ENCODE measurements at regions not wholly inside any gene's neighbourhood (a gene's known extent, or its start where the extent isn't known, plus 50 kb on each side); places are given as distances from the start of the nearest gene placed in this dataset.
"Not testable (repeated sequence)": the region's sequence is repeated elsewhere in the genome, so short reads cannot be mapped to it uniquely, and the experiment has no call there.

DNA sequence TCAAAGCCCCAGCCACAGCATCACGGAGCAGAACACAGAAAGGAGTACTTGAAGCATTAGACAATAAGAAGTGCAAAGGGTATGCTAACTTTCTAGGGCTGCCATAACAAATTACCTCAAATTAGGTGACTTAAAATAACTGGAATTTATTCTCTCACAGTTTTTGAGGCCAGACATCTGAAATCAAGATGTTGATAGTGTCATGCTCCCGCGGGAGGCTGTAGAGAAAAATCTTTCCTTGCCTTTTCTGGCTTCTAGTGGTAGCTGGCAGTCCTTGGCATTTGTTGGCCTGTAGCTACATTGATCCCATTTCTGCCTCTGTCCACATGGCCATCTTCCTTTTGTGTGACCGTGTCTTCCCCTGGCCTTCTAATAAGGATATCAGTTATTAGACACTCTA, 51.9 kb upstream of the SPDL1 start:
- DNase-seq (ENCODE audit: low spot score): no peak

DNA sequence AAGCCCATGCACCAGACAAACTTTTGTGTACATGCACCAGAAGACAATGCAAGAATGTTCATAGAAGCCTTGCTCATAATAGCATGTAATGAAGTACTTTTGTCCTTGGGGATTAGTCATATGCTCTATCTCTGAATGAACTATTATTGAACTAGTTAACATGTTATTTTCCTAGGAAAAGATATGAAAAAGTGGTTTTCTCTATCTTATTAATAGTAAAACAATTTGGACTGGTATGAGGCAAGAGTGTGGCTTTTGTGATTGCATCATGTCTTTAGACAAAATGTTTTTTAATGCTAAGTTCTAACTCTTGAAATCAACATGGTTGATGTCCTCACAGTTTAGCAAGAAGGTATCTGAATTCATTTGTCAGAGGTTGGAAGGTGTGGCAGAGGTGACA, 55.7 kb upstream of the SPDL1 start:
- DNase-seq (ENCODE audit: low spot score): no peak

DNA sequence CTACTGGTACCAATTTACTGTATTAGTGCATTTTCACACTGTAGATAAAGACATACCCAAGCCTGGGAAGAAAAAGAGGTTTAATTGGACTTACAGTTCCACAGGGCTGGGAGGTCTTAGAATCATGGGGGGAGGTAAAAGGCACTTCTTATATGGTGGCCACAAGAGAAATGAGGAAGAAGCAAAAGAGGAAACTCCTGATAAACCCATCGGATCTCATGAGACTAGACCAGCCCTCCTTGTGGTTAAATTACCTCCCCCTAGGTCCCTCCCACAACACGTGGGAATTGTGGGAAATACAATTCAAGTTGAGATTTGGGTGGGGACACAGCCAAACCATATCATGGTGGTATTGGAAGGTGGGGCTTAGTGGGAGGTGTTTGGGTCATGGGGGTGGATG, 56.5 kb upstream of the SPDL1 start:
- DNase-seq (ENCODE audit: low spot score): no peak

DNA sequence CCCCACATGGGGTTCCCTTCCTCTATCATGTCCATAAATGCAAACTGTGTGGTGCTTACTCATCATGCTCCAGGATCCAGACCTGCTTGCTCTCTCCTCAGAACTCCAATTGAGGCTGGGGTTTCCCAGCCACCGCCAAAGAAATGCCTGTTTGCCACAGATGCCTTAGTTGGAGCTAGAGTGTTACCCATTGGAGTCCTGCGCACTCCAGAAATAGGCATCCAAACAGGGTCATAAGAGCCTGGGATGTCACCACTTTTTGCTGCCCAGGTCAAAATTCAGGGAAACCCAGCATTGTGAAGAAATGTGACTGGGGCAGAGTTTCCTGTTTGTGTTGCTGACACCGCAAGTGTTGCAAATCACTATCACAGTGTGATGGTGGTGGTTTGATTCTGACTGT, 60.7 kb upstream of the SPDL1 start:
- DNase-seq (ENCODE audit: low spot score): no peak

DNA sequence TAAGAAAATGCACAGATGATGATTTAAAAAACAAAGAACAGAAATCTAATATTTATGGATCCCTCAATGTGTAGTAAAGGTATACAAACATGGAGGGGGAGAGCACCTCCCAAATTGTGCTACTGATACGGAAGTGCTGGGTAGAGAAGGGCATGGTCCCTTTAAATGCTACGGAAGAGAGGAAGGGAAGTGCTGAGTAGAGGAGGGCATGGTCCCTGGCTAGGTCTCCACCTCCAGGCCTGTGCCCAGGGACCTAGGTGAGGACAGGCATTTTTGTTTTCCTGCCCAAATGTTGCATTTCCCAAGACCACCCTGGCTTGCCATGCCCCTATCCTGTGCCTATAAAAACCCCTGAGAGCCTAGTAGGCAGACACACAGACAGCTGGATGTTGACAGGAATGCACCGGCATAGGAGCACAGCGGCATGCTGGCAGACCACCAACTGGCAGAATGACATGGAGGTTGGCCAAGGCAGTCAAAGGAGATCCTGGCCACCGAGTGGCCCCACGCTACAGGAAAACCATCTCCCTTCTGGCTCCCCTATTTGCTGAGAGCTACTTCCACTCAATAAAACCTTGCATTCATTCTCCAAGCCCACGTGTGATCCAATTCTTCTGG, 62.1 kb upstream of the SPDL1 start:
- peak; percentile 5 for DNase-seq (ENCODE audit: low spot score)

DNA sequence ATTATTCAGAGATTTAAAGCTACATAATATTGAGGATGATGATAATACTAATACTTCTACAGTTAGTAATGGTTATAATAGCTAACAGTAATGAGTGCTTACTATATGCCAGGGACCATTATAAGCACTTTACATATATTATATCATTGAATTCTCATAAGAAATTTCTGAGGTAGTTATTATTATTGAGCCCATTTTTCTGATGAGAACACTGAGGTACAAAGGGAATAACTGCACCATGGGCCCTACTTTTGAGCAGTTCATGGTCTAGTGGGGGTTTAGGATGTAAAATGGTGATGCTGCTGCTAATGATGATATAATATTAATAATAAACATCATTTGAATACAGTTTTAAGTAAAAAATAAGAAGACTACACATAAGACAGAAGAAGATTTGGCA, 64.2 kb upstream of the SPDL1 start:
- no peak for DNase-seq (ENCODE audit: low spot score)

DNA sequence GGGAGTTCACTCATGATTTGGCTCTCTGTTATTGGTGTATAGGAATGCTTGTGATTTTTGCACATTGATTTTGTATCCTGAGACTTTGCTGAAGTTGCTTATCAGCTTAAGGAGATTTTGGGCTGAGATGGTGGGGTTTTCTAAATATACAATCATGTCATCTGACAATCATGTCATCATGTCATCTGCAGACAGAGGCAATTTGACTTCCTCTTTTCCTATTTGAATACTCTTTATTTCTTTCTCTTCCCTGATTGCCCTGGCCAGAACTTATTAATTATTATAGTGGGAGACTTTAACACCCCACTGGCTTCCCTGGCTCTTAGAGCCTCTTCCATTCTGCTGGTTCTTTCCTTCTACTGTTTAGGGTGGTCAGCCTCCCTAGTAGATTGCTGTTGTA, 64.8 kb upstream of the SPDL1 start:
- not testable (repeated sequence) for DNase-seq (ENCODE audit: low spot score)

DNA sequence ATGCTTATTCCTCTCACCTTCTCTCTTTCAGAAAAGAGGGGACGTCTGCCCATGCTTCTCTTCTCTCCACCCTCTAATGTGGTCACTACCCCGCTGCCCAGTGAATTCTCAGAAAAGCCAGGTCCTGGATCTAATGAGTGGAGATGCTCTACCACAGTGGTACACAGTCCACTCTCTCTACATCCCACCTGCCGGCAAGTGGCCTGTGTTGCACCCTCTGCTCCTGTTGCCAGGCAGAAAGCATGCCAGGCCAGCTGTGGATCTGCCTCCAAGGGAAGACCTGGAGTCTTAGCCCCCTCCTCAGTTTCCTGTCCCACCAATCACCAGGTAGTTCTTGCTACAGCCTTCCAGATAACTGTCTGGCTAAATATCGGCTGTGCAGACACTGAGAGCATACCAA, 71.2 kb upstream of the SPDL1 start:
- no peak for DNase-seq (ENCODE audit: low spot score)

DNA sequence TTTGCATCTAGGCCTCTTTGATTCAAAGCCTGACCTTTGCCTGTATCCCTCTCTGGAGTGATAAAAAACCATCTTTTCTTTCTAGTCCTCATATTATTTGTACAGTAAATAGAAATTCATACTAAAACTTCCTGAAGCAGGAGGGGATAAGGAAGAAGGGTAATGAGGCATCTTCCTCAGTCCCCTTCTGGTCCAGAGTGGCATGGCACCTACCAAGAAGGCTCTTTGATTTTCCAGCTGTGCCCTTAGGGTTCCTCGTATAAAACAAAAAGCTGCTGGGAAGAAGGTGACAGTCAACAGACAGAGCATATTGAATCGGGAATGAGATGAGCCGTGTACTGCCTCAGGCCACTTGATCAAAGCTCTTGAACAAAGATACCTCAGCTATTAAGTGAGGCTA, 71.9 kb upstream of the SPDL1 start:
- no peak for DNase-seq (ENCODE audit: low spot score)

DNA sequence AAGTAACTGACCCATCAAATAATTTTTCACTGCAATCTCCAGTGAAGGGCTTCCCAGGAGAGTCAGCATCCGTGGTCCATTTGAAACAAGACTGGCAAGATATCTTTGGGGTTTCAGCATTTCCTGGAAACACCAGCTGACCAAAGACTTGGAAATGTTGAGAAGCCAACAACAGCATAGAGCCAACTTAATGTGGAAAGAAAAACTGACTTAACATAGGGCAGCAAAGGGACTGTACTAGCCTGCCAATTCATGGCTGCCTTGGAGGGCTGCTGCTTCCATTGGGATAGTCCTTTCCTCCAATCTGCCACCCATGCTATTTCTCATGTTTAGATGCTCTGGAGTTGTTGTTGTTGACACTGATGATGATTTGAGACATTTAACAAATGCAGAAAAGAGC, 76.5 kb upstream of the SPDL1 start:
- no peak for DNase-seq (ENCODE audit: low spot score)

DNA sequence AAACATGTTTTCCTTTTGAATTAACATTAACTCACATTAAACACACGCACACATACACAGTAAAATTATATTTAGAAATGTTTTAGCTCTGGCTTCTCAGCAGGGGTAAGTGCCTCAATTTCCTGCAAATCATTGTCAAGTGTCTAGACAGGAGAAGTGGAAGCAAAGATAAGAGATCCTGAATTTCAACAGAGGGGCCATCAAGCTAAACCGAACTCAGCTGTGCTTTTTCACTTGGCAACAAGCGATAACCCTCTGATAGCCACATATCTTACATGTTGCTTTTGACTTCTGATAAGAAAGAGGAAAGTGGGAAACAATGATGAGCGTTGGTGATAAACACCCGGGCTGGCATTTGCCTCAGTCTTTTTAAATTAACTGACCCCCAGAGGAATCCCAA, 79.7 kb upstream of the SPDL1 start:
- DNase-seq (ENCODE audit: low spot score): no peak

DNA sequence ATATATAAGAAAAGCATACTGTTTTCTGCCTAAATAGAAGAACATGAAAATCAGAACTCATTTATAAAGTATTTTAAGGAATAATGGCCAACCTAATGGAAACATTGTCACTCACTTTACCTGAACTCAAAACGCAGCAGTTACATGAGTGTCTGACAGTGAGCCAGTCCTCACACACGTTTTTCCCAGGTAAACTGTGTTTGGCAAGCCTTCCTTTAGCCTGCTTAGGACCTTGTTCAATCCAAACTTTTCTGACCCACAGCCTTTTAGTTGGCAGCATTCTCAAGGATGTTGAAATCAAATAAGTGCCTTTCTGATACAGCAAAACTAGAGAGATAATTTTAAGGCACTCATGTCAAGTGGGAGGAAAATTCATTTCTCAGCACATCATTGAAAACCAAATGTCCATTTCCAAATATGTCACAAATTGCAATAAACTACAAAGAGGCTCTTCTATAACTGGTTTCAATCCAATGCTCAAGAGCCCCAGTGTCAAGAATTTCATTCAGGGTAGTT, 83.5 kb upstream of the SPDL1 start:
- DNase-seq (ENCODE audit: low spot score): no peak

DNA sequence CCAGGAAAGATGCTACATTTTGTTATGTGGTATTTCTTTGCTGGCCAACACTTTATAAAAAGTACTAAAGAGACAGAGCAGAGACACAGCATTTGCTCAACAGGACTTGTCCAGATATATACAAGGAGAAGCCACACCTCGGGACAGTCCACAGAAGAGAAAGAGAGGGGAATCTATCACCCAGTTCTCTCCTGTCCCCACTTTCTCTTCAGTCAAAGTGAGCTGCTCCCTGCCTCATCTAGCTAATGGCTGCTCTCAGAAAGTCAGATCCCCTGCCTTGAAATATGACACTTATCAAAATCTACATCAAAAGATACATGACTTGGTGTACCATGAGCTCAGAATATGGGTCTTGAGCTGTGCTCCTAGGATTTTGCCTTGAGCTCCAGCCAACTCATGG, 86.7 kb upstream of the SPDL1 start:
- DNase-seq (ENCODE audit: low spot score): no peak

DNA sequence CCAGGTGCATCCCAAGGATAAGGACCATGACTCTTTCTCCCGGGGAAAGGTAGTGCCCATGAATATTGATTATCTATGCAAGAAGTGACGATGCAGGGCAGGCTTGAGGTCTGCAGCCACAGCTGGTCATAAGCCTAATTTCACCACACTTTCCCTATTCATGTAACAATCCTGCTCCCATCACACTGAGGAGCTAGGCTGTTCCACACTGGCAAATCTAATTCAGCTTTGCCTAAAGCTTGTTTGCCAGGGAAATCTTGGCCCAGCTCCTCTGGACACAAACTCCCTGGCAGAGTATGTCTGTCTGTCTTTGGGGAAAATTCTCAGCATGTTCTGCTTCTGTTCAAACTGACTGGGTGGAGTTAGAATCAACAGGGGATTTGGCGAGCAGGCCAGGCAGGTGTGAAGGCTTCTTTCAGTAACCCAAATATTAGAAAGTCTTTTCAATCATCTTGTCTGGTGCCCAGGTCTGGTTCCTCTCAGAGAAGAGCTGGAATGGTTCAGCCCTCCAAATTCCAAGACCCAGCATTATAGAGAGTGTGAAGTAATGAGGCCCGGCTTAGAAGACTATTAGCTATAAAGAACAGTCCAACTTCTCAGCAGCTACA, 88.5 kb upstream of the SPDL1 start:
- no peak for DNase-seq (ENCODE audit: low spot score)

DNA sequence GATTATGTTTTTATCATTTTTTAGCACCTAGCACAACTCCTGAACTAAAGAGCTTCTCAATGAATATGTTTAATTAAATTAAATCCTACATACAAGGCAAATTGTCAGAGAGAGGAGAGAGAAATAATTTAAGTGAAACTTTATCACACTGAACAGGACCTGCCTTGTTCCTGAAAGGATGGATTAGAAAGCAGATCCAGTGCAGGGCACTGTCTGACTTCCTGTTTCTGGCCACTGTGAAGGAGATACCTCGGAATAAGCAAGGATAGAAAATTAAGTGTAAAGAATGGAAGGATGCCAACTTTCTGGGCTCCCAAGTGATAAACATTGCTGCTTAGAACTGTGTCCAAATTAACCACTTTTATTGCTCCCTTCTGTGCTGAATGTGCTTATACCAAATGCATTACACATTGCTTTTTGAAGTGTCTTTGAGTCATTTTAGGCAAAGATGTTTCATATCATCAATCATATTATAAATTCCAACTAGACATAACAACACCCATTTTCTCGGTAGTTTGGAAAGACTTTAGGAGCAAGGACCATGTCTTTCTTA, 89.1 kb upstream of the SPDL1 start:
- no peak for DNase-seq (ENCODE audit: low spot score)

DNA sequence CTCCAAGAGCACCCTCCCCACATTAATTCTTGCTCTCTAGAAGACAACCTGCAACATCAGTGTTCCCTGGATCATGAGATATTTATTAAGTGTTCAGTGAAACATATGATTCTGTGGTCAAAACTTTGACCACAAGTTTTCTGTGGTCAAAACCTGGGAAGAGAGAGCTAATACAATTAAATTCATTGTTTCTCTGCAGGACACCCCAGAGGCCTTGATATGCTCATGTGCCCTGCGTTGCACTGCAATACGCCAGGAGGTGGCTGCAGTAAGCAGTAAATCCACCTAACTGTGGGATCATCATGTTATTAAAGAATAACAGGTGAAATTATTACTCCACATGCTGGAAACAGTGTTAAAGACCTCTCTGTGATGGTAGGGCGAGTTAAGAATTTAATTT, 109.3 kb upstream of the SPDL1 start:
- DNase-seq (ENCODE audit: low spot score): no peak

DNA sequence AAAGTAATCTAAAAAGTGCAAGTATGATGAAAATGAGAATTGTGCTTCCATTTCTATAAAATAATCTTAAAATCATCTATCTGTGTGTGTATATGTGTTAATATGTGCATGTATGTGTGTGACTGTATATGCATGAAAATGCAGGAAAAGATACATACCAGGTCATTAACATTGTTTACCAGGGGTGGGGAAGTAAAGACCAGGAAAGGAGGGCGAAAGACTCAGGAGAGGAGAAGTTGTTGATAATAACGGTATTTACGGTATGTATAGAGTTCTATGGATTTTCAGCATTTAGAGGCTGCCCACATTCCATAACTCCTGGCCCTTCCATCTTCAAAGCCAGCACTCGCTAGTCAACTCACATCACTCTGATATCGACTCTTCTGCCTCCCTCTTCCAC, 111.0 kb upstream of the SPDL1 start:
- no peak for DNase-seq (ENCODE audit: low spot score)

DNA sequence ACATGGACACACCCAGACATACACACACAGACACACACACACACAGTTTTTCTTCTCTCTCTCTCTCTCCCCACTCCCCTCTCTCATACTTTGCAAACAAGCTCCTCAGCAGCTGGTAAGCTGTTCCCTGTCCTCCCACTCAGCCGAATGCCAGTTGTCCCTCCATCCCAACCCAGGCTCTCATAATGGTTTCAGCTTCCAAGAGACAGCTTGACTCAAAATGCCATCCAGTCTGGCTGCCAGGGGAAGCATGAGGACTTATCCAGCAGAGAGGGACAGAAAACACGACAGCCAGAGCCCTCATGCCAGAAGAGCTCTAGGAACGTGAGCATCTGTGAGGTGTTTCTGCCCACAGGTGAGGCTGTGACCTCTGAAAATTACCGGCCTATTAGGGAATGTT, 112.6 kb upstream of the SPDL1 start:
- peak; percentile 1 for DNase-seq (ENCODE audit: low spot score)

DNA sequence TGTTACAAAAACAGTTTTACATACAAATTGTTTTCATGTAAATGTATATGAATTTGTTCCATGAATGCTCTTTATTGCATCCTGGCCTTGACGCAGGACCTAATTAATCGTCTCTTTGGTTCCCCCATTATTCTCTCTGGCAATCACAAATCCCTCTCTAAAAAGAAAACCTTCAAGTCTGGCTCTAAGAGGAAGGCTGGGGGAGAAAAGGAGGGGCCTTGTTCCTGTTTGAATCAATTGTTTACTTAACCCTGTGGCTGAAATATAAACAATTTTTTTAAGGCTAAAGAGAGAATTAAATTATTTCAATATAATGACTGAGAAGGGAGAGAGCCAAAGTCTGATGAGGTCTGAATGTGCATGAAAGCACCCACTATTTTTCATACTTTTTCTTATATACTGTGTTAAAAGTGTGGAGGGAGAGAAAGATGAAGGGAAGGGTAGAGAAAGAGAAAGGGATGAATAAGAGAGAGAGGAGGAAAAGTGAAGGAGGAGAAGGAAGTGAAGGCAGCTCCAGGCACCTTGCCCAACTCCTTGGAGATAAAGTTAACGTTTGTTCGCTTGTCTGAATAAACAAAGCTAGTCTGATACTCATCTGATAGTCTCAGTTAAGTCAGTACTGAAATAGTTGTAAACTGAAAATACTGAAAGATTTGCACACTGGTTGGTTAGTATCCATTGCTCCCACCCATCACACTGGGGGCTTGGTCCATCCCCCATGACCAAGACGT, 116.4 kb upstream of the SPDL1 start:
- no peak for DNase-seq (ENCODE audit: low spot score)

DNA sequence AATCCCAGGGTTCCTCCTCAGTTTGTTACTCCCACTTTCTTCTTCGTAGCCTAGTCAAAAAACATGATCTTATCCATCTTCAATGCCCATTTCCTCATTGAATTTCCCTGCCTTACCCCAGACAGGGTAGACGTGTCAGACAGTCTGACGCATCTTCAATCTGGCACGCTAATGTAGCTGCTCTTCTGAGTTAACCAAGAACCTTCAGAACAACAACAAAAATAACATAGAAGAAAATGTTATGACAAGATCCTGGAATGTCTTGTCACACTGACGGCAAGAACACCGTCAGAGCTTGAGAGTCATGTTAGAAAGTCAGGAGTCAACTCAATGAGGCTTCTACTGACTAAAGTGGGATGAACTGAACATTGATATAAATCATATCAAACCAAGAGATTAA, 122.7 kb upstream of the SPDL1 start:
- no peak for DNase-seq (ENCODE audit: low spot score)

DNA sequence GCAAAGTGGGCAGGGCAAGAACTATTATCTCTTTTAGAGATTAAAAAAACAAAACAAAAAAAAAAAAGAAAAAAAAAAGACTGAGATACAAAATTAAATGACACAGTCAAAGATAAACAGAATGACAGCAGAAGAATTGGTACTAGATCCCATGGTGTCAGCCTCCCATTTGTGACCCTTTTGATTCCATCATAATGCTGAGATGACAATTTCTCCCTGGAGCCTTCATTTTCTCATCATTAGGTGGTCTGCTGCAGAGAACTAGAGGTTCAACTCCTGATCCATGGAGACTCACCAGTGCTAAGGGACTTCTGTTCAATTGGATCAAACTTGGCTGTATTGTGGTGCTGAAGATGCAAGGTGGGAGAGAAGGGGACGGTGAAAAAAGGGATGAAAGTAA, 123.5 kb upstream of the SPDL1 start:
- no peak for DNase-seq (ENCODE audit: low spot score)

DNA sequence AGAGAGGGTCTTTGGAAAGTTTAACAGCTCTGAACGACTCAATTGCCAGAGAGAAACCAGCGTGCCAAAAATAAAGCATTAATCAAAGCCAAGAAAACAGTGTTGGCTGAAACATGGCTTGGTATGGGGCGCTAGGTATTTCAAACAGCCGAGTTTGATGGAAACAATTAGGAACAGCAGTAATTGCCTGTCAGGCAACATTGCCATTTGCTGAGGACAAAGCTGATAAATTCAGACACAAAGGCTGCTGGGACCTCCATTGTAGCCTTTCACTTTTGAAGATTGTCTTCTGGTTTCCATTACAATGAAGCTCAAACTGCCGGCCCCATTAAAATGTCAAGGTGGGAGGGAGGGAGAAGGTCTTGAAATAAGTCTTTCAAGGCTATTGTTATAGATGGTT, 125.4 kb upstream of the SPDL1 start:
- no peak for DNase-seq (ENCODE audit: low spot score)

DNA sequence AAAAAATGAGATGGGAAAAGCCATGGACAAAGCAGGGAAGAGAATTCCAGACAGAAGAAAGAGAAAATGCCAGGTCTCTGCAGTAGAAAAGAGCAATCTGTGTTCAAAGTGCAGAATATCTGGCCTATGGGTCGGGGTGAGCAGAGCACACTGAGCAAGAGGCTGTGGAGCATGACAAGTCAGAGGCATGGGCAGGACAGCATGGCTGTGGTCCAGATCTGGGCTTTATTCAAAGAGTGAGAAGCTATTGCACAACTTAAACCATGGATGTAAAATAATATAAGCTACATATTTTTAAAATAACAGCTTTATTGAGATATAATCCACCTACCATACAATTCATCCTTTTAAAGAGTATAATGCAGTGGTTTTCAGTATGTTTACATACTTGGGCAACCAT, 133.1 kb upstream of the SPDL1 start:
- DNase-seq (ENCODE audit: low spot score): no peak
